K562 (cell line): ENCODE measurements at regions not wholly inside any gene's neighbourhood (a gene's known extent, or its start where the extent isn't known, plus 50 kb on each side); places are given as distances from the start of the nearest gene placed in this dataset.
A peak's percentile ranks its signal among the peaks of the same experiment; 100 is the strongest.

Source experiments
- AFF1 ChIP-seq, 2 experiments: fragments of 450-650 bp; IDR thresholded peaks; 2 replicates each; pipeline ENCODE4 v1.6.1; 2018; ENCODE audit warnings: mild to moderate bottlenecking in 2 of 2, low read depth in 1 of 2; ENCODE audit not compliant: partially characterized antibody in 2 of 2
- FOXK2 ChIP-seq, 2 experiments: fragments of 450-650 bp; IDR thresholded peaks in 1 of 2; conservative IDR thresholded peaks in 1 of 2; 2 replicates each; pipeline ENCODE4 v1.6.1; 2016; ENCODE audit warnings: low read depth in 2 of 2, mild to moderate bottlenecking in 1 of 2
- GABPA ChIP-seq: fragments of 200-800 bp; sonication (Bioruptor generic); conservative IDR thresholded peaks from 2 replicates; pipeline ENCODE4 v1.6.1; 2016; ENCODE audit warnings: low read depth, missing genetic modification characterization, missing compliant biosample characterization
- GABPB2 ChIP-seq: fragments of 250-450 bp; sonication (Bioruptor Pico); conservative IDR thresholded peaks from 2 replicates; pipeline ENCODE4 v1.5.1; 2021; ENCODE audit warnings: mild to moderate bottlenecking
- GATA2 ChIP-seq: sonication (generic); formaldehyde crosslinking; IDR thresholded peaks from 2 replicates; pipeline ENCODE4 v1.4.0; 2020; ENCODE audit warnings: mild to moderate bottlenecking, missing genetic modification reagents
- HOXB6 ChIP-seq: fragments of 250-450 bp; sonication (Bioruptor Pico); IDR thresholded peaks from 2 replicates; pipeline ENCODE4 v1.5.1; 2022; ENCODE audit warnings: mild to moderate bottlenecking, borderline replicate concordance
- KDM4B ChIP-seq, 2 experiments: fragments of 450-650 bp in 1 of 2; sonication (generic) in 1 of 2; IDR thresholded peaks; 2 replicates each; pipeline ENCODE4 v1.6.1; 2016 to 2017; ENCODE audit warnings: borderline replicate concordance in 2 of 2, antibody characterized with exemption in 1 of 2, low read depth in 1 of 2, mild to moderate bottlenecking in 1 of 2
- MAZ ChIP-seq, 2 experiments: fragments of 450-650 bp in 1 of 2; sonication (generic) in 1 of 2; formaldehyde crosslinking; IDR thresholded peaks in 1 of 2; conservative IDR thresholded peaks in 1 of 2; 2 replicates each; pipeline versions ENCODE4 v1.4.0 to v1.5.0; 2020; ENCODE audit warnings: mild to moderate bottlenecking in 1 of 2, missing genetic modification reagents in 1 of 2
- ZNF398 ChIP-seq: fragments of 250-450 bp; sonication (Bioruptor Pico); IDR thresholded peaks from 2 replicates; pipeline ENCODE4 v1.8.0; 2021; ENCODE audit warnings: moderate library complexity, mild to moderate bottlenecking, inconsistent platforms
- TF ChIP-seq, protein P1 (sequence below): fragments of 250-450 bp; sonication (Bioruptor Pico); IDR thresholded peaks from 2 replicates; pipeline ENCODE4 v1.4.0; 2020
- TF ChIP-seq, protein P2 (sequence below): sonication (generic); formaldehyde crosslinking; IDR thresholded peaks from 2 replicates; pipeline ENCODE4 v1.4.0; 2020; ENCODE audit warnings: mild to moderate bottlenecking, missing genetic modification reagents

DNA sequence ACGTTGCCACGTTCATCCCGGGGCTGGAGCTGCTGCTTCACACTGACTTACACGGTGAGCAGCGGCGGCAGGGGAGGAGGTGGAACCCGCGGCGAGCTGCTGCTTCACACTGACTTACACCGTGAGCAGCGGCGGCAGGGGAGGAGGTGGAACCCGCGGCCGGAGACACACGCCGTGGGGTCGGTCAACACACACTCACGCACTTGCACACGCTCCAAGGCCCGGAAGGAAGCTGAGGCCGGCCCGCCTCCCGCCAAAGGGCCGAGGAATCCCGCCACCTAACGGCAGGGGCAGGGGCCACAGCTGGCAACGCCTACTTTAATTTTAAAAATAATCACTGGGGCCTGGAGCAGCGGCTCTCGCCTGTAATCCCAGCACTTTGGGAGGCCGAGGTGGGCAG lies 94.4 kb upstream of the FOXC1 start (continued):
- TF ChIP-seq, protein P1, sequence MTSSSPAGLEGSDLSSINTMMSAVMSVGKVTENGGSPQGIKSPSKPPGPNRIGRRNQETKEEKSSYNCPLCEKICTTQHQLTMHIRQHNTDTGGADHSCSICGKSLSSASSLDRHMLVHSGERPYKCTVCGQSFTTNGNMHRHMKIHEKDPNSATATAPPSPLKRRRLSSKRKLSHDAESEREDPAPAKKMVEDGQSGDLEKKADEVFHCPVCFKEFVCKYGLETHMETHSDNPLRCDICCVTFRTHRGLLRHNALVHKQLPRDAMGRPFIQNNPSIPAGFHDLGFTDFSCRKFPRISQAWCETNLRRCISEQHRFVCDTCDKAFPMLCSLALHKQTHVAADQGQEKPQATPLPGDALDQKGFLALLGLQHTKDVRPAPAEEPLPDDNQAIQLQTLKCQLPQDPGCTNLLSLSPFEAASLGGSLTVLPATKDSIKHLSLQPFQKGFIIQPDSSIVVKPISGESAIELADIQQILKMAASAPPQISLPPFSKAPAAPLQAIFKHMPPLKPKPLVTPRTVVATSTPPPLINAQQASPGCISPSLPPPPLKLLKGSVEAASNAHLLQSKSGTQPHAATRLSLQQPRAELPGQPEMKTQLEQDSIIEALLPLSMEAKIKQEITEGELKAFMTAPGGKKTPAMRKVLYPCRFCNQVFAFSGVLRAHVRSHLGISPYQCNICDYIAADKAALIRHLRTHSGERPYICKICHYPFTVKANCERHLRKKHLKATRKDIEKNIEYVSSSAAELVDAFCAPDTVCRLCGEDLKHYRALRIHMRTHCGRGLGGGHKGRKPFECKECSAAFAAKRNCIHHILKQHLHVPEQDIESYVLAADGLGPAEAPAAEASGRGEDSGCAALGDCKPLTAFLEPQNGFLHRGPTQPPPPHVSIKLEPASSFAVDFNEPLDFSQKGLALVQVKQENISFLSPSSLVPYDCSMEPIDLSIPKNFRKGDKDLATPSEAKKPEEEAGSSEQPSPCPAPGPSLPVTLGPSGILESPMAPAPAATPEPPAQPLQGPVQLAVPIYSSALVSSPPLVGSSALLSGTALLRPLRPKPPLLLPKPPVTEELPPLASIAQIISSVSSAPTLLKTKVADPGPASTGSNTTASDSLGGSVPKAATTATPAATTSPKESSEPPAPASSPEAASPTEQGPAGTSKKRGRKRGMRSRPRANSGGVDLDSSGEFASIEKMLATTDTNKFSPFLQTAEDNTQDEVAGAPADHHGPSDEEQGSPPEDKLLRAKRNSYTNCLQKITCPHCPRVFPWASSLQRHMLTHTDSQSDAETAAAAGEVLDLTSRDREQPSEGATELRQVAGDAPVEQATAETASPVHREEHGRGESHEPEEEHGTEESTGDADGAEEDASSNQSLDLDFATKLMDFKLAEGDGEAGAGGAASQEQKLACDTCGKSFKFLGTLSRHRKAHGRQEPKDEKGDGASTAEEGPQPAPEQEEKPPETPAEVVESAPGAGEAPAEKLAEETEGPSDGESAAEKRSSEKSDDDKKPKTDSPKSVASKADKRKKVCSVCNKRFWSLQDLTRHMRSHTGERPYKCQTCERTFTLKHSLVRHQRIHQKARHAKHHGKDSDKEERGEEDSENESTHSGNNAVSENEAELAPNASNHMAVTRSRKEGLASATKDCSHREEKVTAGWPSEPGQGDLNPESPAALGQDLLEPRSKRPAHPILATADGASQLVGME (CRISPR knock-in tag), result no peak
- TF ChIP-seq MAZ (CRISPR knock-in tag; conservative IDR thresholded peaks at IDR 0.05 in 1 of 2, IDR thresholded peaks at IDR 0.05 in 1 of 2), result peak; percentile 34 to 51; a peak in 1 of 4 replicates
- no peak for TF ChIP-seq HOXB6 (CRISPR knock-in tag)
- TF ChIP-seq, protein P2, sequence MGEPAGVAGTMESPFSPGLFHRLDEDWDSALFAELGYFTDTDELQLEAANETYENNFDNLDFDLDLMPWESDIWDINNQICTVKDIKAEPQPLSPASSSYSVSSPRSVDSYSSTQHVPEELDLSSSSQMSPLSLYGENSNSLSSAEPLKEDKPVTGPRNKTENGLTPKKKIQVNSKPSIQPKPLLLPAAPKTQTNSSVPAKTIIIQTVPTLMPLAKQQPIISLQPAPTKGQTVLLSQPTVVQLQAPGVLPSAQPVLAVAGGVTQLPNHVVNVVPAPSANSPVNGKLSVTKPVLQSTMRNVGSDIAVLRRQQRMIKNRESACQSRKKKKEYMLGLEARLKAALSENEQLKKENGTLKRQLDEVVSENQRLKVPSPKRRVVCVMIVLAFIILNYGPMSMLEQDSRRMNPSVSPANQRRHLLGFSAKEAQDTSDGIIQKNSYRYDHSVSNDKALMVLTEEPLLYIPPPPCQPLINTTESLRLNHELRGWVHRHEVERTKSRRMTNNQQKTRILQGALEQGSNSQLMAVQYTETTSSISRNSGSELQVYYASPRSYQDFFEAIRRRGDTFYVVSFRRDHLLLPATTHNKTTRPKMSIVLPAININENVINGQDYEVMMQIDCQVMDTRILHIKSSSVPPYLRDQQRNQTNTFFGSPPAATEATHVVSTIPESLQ (CRISPR knock-in tag), result 0 out of 2 replicates have a peak, but pooled peaks have one; percentile 34
- no peak for TF ChIP-seq GABPB2 (CRISPR knock-in tag)
- TF ChIP-seq KDM4B (IDR thresholded peaks at IDR 0.05; ENCODE audit: borderline replicate concordance in 2 of 2, low read depth in 1 of 2), result peak in 1 of 2 experiments; percentile 53; a peak in 1 of 4 replicates
- no peak for TF ChIP-seq GATA2 (CRISPR knock-in tag)
- no peak for TF ChIP-seq FOXK2 (conservative IDR thresholded peaks at IDR 0.05 in 1 of 2, IDR thresholded peaks at IDR 0.05 in 1 of 2; ENCODE audit: low read depth in 2 of 2)
- TF ChIP-seq AFF1 (IDR thresholded peaks at IDR 0.05; ENCODE audit: low read depth in 1 of 2, partially characterized antibody in 2 of 2), result no peak
- TF ChIP-seq ZNF398, result no peak
- peak; percentile 63; the same call in 1 of the 2 replicates for TF ChIP-seq GABPA (tag)
